Eye (tissue), 1 donor: ENCODE measurements at regions not wholly inside any gene's neighbourhood (a gene's known extent, or its start where the extent isn't known, plus 50 kb on each side); places are given as distances from the start of the nearest gene placed in this dataset.
"Not testable (repeated sequence)": the region's sequence is repeated elsewhere in the genome, so short reads cannot be mapped to it uniquely, and the experiment has no call there.

Experiments used
- DNase-seq: peaks from one replicate; pipeline ENCODE4 v3.0.0-alpha.2; 2015

DNA sequence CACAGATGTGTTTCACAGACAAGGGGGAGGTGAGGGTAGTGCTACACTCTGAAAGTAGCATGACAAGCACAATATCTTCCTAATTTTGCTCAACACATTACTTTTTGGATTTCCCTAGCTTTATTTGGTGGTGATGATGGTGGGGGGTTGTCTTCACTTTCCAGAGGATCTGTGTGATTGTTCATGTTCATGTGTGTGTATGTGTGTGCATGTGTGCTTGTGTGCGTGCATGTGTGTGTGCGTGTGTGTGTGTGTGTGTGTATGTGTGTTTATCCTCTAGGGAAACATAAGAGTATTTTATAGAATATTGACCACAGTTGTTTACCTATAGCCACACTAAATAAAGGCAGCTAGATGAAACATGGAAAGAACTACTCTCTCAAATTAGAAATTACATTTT is 183.8 kb upstream of the EYA4 start:
- DNase-seq: no peak

DNA sequence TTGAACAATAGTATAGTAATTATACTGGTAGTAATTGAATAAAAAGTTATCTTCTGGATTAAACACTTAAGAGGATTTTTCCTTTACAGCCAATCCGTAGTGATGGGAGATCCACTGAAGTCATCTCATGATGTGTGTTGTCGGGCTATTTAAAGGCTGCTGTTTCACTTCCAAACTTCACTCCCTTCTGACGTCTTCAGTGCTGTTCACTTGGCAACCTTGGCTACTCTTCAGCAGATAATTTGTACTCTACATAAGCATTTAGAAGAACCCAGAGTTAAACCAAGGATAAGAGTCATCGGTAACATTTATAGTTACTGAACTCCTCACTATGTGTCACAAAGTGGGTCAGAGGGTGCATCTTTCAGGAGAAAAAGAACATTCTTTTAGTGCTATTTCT is 179.1 kb upstream of the EYA4 start:
- DNase-seq: no peak

DNA sequence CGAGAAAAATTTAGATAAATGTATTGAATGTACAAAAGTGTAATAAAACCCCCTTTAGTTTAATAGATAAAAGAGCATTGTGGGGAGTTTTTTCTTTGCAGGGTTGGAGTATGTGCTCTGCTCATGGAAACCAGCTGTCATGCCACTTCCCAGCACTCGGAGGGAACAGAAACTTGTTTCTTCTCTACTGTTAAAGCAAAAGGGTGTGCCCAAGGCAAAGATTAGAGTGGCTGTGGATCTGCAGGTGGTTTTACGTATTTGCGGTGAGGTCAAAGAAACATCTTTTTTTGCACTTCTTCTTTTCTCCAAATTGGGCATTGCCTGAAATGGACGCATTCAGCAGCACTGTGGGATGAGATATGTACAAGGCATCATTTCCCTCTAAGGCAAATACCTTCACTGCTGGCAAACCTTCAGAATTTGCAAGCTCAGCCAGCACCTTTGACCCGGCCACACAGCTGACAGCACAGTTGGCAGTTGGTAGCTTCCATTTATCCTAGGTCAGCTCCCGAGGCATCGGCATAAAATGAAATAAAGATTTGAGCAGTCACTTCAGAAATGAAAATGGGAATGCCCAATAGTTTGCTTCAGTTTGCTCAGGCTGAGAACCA is 178.4 kb upstream of the EYA4 start:
- no peak for DNase-seq

DNA sequence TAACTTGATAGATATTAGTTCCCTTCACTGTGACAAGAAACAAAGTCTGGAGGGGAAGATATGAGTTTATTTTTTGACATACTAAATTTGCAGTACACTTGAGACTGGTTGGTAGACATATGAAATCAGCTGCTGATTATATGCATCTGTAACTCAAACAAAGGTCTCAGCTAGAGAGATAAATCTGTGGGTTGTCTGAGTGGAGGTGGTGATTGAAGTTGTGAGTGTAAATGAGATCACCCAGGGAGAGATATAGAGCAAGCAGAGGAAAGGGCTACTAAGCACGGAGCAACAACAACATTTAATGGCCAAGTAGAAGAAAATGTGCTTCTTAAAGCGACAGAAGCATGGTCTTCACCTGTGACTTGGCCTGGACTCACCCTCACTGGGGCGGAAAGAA is 173.2 kb upstream of the EYA4 start:
- DNase-seq: no peak

DNA sequence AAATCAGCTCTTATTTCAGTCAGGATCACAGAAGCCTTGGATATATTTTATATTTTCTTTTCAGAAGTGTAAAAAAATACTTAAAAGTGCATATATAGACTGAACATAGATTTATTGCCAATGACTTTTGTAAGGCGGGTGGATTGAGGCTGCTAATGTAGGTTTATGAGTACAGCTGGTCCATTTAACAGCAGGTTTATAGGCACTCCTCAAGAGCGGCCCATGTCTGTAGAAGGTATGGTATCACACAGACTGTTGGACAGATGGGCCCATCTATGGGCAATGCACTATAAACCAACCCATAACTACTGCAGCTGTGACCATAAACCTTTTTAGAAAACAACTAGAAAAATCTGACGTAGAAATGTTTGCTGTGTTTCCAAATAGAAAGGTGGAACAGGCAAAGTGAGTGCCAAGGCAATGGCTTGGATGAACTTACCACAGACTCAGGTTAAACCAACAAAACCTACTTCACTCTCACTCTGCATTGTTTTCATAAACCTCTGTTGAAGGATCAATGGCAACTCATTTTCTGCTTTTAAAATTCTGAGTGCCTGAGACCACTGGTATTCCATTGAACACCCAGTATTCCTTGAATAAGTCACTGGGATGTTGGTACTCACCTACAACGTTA is 170.6 kb upstream of the EYA4 start:
- DNase-seq: no peak

DNA sequence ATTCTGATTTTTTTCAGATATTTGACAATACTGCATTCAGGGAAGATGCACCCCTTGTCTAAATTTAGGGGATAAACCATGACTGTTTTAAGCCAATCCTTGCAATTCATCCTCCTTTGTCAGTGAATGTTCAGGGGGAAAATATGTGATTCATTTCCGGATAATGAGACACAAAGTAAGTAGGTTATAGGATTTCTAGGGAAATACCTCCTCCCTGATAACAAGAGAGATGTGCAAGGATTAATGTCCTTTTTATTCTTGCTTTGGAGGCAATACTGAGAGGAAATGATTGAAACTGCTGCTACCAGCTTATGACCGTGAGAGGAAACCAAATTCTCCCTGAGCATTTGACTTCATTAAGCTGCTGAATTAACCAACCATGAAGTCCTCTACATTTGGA is 161.3 kb upstream of the EYA4 start:
- no peak for DNase-seq

DNA sequence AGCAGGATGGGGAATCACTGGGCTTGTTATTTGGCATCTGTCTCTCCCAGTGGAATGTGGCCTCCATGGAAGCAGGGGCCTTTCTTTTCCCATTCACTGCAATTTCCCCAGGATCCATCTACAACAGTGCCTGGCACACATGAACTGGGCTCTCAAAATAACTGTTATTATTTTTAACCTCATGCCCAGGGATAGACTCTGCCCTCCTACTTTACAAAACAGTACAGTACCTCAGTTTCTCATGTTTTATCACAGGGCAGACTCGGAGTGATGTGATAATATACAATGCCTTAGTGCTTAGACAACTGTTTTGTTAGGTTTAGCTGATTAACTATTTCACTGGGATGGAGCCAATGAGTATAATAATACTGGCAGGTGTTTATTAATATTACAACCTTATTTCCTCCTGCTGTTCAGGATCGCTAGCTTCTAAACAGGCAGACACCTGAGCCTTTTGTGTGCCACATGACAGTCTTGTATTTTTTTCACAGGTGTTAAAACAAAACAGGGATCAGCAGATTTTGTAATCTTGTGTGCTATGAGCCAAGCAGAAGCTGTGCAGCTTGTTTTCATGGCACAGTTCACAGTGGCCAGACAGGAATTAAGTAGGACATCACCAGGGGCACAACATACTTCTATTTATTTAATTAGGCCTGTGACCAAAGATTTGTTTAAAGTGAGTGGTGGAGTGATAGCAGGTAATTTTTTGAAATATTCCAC is 157.7 kb upstream of the EYA4 start:
- no peak for DNase-seq

DNA sequence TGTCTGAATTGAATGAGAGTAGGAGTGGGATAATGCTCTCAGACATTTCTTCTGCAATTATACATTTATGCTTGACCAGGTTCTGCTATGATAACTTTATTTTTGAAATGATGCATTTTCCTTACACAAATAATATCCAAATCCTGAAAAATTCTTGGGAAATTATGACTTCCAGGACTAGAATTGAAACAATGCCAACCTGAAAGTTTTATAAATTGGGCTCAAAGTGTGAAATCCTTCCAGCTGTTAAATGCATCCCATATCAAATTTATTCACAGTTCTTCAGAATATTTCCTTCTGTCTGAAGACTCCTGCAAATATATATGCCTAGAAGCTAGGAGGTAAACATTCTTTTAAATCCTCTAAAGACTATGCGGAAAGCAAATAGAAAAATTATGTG is 155.7 kb upstream of the EYA4 start:
- peak; percentile 9 for DNase-seq

DNA sequence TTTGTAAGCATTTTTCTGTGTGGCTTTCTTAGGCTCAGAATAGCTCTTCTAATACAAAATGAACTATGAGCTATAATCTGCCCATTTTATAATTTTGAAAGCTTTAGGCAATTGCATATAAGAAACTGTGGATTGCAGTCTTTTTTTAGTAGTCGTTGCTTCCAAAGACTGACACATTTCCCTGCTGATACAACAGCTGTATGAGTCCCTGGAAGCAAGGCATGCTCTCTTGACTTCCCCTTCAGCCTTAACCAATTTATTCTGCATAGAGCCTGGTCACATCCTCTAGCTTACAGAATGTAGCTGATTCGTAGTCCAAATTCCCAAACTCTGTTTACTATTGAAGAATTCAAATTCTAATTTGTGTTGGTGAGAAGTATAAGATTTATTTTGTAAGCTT is 155.3 kb upstream of the EYA4 start:
- no peak for DNase-seq

DNA sequence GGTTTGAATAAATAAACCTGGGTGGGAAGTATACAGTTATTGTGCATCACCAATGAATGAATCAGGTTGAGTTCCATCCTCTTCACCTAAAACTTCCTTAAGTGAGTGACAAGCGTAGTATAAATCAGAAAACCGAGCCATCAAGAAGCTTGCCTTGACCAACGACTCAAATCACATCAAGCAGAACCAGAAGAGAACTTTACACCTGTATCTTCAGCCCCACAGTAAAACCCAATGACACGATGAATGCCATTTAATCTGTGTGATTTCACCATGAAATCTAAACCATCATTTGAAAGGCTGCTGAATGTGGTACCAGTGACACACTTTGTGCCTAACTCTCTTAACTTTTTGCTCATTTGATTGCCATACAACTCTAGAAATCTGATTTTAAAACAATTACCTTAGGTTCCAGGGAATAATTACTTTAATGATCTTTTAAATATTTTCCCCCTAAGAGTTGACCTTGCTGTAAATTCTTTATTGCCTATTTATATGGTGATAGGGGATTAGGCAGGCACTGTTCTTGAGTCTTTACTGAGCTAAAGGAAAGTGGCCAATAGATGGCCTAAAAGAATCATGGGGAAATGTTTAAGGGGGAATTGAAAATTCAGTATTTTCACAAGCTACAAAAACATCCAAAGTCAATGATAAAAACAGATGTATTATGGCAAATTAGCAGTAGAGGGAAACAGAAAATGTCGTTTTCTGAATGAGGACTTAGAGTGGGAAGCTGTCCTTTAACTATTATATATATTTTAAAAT is 152.0 kb upstream of the EYA4 start:
- DNase-seq: no peak

DNA sequence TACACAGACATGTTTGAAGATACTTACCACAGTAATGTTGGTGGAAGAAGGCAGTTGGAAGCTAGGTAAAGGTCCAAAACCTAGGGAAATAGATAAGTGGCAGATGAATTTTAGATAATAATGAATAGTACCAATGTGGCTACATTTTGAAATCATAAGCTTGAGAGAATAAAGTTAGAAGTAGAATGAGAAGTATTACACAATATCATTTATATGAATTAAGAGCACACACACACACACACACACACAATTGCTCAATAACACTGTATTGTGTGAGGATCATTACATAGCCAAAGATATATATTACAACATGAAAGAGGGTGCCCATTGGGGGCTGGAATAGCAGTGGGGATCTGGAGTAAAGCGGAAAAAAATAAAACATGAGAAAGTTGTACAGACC is 149.0 kb upstream of the EYA4 start:
- no peak for DNase-seq

DNA sequence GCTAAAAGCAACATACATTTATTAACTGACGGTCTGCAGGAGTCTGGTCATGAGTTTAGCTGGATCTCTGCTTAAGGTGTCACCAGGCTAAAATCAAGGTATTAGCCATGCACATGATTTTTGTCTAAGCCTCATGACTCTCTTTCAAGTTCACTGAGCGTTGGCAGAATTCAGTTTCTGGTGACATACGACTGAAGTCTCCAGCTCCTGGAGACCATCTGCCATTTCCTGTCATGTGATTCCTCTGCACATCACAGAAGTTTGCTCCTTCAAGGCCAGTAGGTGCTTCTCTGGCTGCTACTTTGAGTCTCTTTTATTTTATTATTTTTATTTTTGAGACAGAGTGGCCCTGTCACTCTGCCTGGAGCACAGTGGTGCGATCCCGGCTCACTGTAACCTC is 148.4 kb upstream of the EYA4 start:
- DNase-seq: no peak

DNA sequence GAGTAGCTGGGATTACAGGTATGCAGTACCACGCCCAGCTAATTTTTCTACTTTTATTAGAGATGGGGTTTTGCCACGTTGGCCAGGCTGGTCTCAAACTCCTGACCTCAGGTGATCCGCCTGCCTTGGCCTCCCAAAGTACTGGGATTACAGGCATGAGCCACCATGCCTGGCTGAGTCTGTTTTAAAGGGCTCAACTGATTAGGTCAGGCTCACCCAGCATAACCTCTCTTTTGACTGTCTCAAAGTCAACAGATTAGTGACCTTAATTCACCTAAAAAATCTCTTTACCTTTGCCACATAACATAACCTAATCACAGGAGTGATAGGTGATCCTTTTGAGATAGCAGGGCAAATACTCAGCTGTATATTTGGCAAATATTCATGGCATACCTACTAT is 147.9 kb upstream of the EYA4 start:
- not testable (repeated sequence) for DNase-seq

DNA sequence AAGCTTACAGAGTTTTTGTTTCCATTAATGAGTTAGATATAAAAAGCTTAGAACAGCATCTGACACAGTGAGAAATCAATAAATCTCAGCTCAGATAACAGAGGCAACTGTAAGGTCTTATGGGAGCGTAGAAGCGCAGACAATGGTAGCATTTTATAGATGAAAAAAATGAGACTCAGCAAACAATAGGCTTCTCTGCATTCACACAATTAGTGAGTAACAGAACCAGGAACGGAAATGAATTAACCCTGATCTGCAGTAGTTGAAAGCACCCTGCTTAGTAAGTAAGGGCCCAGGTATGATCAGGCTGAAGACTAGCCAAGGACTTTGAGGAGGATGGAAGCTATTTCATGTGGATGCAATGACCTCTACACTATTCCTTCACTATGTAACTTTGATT is 147.2 kb upstream of the EYA4 start:
- DNase-seq: peak; percentile 10

DNA sequence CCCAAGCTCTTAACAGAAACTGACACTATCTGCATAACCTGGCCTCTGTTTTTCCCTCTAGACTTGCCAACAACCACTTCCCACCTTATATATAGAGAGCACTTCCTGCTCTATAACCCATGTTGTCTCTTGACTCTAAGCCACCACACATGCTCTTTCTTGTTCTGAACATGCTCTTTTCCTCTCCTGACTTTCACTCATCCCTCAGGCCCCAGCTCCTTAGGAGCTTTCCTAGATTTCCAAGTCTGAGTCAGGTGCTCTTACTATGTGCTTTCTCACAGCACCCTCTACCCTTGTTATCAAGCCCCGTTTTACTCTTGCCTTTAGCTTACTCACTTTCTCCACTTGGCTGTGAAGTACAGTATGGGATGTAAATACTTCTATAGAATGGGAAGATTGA is 143.9 kb upstream of the EYA4 start:
- DNase-seq: no peak

DNA sequence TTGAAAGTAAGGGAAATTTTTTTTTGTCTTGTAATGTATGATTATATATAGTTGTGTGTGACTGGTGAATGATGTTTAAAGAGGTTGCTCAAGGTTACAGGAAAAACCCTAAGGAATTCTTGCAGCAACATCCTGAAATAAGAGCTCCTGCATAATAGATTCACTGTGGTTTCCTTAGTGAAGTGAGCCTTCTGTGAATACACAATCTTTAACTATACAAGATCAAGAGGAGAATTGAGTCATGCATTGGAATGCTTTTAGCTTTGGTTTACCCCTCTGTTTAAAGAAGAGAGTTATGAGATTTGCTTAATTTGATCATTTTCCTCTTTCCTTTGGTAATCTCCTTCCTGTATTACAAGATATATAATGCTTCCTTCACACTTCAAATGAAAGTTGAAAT is 141.6 kb upstream of the EYA4 start:
- peak; percentile 22 for DNase-seq

DNA sequence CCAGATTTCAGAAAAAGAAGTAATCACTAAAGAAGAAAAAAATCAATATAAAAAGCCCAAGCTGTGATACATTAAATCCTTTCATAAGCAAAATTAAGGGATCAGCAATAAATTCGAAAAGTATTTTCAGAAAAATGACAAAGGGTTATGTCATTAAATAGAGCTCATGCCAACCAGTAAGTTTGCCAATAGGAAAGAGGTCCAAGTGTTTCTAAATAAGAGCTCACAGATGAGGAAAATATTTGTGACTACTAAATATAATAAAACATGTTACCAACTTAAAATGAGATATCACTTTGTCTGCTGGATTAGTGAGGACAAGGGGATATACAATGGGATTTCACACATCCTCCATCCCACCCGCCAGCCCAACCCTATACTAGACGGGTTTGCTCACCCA is 140.3 kb upstream of the EYA4 start:
- DNase-seq: no peak

DNA sequence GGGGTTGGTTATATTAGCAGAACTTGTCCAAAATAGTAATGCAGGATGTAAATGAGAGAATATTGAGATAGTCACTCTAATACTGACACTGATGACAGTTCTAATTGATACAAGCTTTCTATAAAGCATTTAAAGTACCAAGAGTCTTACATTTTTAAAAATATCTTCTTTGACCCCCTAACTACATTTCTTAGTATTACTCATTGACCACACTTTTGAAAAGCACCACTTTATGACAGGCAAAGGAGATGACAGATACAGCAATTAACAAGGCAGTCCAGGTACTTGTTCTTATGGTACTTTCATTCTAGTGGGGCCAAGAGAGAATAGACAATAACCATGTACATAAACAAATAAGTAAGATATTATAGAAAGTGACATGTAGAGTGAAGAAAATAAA is 139.4 kb upstream of the EYA4 start:
- DNase-seq: no peak

DNA sequence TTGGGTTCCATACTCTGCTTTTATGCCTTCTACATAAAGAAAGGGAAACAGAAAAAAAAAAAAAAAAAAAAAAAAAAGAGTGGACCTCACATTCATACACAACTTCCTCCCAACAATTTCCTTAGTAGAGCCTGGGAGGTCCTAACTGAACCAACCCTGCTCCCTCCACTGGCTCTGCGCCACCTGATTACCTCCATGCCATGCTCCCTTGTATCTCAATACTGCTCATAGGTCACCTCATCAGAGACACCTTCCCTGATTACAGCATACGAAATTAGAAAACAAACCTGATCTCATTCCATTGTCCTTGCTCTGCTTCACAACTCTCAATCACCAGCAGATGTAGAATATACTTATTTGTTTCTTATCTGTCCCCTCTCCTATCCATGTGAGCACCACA is 134.2 kb upstream of the EYA4 start:
- DNase-seq: no peak

DNA sequence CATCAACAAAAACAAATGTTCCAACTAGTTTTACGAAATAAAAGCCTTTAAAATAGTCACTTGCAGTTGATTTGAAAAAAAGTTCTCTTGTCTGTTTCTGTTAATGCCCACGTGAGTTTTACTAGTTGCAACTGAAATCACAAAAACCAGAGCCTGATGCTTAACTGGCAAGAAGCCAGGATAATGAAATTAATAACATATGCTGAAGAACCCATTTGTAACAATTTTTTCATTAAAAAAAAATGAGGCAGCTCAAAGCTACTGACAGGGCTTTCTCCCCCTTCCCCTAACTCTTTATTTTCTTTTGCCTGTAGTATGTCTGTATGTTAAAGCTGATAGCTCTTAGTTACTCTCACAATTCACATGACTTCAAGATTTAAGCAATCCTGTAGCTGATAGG is 132.7 kb upstream of the EYA4 start:
- peak; percentile 59 for DNase-seq

DNA sequence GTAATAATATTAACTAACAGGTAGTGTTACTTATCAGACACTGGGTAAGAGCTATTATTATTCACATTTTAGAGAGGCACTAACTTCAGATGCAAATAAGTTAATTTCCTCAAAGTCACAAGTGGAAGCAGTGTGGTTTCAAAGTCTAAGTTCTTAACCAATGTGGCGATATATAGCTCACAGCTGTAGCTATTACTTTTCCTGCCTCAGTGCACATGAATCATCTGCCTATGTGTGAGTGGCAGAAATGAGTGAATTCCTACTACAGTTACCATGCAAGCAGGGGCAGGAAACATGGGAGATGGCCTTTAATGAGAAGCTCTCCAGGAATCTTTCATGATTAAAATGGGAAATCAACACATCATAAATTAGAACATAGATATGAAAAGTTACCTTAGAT is 126.2 kb upstream of the EYA4 start:
- peak; percentile 36 for DNase-seq

DNA sequence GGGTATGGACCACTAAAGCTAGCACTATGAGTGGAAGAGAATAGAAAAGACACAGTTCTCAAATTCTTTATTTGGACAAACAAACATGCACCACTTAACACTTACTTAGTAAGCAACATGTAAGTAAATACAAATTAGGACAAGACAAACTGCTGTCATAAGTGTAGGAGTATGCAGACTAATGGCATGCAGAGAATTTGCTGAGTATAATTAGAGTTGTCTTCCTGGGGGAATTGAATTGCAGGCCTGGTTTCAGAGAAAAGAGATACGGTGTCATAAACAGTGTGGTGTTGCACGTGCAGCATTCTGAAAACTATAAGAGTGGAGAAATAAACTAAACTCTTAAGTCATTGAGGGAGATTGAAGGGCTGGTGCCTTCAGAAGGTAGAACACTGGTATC is 125.2 kb upstream of the EYA4 start:
- no peak for DNase-seq

DNA sequence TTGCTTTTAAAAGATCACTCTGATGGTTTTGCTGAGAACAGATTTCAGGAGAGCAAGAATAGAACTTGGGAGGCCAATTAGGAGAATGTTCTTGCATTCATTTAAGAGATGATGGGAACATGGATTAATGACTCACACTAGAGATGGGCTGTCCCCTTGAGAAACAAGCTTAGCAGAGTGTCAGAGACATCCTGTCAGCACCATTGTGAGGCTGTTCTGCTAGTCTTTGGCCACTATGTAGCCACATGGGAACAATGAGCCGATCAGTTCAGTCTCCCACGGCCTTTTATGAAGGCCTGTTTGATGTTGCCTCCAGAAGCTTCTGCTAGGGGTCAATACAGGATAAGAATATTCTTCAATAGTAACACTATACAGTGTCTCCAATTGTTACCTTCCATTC is 113.0 kb upstream of the EYA4 start:
- no peak for DNase-seq

DNA sequence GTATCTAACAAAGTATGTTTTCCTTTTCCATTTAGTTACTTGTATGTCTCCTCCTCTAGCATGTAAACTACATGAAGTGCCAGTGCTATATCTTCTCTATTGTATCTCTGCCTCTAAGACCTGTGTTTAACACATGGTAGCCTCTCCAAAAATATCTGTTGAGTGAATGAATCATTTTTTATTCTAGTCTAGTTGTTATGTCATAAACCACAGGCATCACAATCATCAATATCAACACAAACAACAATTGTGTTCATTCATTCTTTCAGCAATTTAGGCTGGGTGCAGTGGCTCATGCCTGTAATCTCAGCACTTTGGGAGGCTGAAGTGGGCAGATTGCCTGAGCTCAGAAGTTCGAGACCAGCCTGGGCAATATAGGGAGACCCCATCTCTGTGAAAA is 111.6 kb upstream of the EYA4 start:
- no peak for DNase-seq
